HL-60 (cell line): ENCODE measurements at regions not wholly inside any gene's neighbourhood (a gene's known extent, or its start where the extent isn't known, plus 50 kb on each side); places are given as distances from the start of the nearest gene placed in this dataset.

Experiments
- DNase-seq, 2 experiments: peaks; one replicate each; pipeline ENCODE4 v3.0.0-alpha.2; 2010 to 2020; ENCODE audit warnings: low read depth in 1 of 2, low spot score in 1 of 2
- H3K27ac ChIP-seq: fragments of 250-450 bp; sonication (Bioruptor Pico); replicated peaks from 2 replicates; pipeline ENCODE4 v1.5.1; 2020; ENCODE audit warnings: mild to moderate bottlenecking, moderate library complexity
- H3K27me3 ChIP-seq: fragments of 250-450 bp; sonication (Bioruptor Pico); 2 replicates; pipeline ENCODE4 v1.5.1; 2021; ENCODE audit warnings: mild to moderate bottlenecking, moderate library complexity; ENCODE audit not compliant: insufficient read depth, poor library complexity, severe bottlenecking
- H3K4me3 ChIP-seq: replicated peaks from 2 replicates; pipeline ENCODE4 v1.5.1; 2011; ENCODE audit warnings: mild to moderate bottlenecking, control low read depth, low read length; ENCODE audit not compliant: insufficient read depth
- GABPA ChIP-seq: IDR thresholded peaks from 2 replicates; pipeline ENCODE4 v1.6.1; 2012; ENCODE audit warnings: low read depth
- POLR2AphosphoS5 ChIP-seq: IDR thresholded peaks from 2 replicates; pipeline ENCODE4 v1.6.1; 2012; ENCODE audit warnings: low read depth
- REST ChIP-seq: IDR thresholded peaks from 2 replicates; pipeline ENCODE4 v1.6.1; 2012; ENCODE audit warnings: low read depth; ENCODE audit not compliant: insufficient replicate concordance
- SPI1 ChIP-seq: IDR thresholded peaks from 2 replicates; pipeline ENCODE4 v1.6.1; 2012; ENCODE audit warnings: low read depth, mild to moderate bottlenecking, borderline replicate concordance
- TF ChIP-seq, protein P1 (sequence below): IDR thresholded peaks from one replicate; pipeline ENCODE4 v1.5.1; 2011; ENCODE audit warnings: low read length, control low read depth, inconsistent platforms; ENCODE audit not compliant: insufficient read depth

GRCh38 chr16:11432856-11433395 lies 87.7 kb downstream of the RMI2 start:
- no peaks in the 10 kb centered on the region for H3K27me3 ChIP-seq
- H3K27ac ChIP-seq: no peak overlapping the region
- no peak for DNase-seq
- TF ChIP-seq SPI1 (no peak), GABPA (no peak), POLR2AphosphoS5 (no peak), REST (no peak)
- TF ChIP-seq, protein P1, sequence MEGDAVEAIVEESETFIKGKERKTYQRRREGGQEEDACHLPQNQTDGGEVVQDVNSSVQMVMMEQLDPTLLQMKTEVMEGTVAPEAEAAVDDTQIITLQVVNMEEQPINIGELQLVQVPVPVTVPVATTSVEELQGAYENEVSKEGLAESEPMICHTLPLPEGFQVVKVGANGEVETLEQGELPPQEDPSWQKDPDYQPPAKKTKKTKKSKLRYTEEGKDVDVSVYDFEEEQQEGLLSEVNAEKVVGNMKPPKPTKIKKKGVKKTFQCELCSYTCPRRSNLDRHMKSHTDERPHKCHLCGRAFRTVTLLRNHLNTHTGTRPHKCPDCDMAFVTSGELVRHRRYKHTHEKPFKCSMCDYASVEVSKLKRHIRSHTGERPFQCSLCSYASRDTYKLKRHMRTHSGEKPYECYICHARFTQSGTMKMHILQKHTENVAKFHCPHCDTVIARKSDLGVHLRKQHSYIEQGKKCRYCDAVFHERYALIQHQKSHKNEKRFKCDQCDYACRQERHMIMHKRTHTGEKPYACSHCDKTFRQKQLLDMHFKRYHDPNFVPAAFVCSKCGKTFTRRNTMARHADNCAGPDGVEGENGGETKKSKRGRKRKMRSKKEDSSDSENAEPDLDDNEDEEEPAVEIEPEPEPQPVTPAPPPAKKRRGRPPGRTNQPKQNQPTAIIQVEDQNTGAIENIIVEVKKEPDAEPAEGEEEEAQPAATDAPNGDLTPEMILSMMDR: no peak
- H3K4me3 ChIP-seq: no peak overlapping the region

DNA sequence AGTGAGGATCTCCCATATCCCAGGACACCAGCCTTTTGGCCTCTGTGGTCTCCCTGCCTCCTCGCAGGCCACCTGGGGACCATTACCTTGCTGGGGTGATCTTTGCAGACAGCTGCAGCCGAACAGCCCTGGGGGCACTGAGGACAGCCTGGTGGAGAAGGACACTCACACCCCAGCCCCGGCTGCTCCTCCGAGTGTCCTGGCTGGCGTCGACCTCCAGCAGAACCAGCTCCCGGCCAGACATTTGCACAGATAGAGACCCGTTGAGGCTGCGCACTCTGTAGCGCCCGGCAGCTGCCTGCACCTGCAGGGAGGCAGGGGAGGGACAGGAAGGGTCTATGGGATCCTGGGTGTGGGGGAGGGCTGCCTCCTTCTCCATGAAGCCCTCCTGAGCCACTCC lies 90.3 kb downstream of the RMI2 start:
- no peak for DNase-seq
- H3K27ac ChIP-seq: no peak overlapping the region
- no peak overlapping the region for H3K4me3 ChIP-seq
- no peaks in the 10 kb centered on the region for H3K27me3 ChIP-seq
- TF ChIP-seq, protein P1: no peak
- TF ChIP-seq SPI1 (no peak), GABPA (no peak), REST (no peak), POLR2AphosphoS5 (no peak)

DNA sequence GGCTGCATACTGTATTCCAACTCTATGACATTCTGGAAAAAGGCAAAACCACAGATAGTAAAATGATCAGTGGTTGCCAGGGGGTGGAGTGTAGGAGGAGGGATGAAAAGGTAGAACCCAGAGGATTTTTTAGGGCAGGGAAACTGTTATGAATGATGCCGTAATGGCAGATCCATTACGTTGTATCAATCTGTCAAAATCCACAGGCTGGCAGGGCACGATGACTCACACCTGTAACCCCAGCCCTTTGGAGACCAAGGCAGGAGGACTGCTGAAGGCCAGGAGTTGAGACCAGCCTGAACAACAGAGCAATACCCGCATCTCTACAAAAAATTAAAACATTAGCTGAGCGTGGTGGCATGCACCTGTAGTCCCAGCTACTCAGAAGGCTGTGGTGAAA lies 91.8 kb downstream of the RMI2 start:
- Histone ChIP-seq H3K27me3 (no peaks in the 10 kb centered on the region), H3K4me3 (no peak overlapping the region), H3K27ac (no peak overlapping the region)
- DNase-seq: no peak
- TF ChIP-seq GABPA (no peak), SPI1 (no peak), REST (no peak), POLR2AphosphoS5 (no peak)
- TF ChIP-seq, protein P1: no peak
